ENCODE measurements at regions not wholly inside any gene's neighbourhood (a gene's known extent, or its start where the extent isn't known, plus 50 kb on each side); places are given as distances from the start of the nearest gene placed in this dataset.
"Not testable (repeated sequence)": the region's sequence is repeated elsewhere in the genome, so short reads cannot be mapped to it uniquely, and the experiment has no call there.

DNA sequence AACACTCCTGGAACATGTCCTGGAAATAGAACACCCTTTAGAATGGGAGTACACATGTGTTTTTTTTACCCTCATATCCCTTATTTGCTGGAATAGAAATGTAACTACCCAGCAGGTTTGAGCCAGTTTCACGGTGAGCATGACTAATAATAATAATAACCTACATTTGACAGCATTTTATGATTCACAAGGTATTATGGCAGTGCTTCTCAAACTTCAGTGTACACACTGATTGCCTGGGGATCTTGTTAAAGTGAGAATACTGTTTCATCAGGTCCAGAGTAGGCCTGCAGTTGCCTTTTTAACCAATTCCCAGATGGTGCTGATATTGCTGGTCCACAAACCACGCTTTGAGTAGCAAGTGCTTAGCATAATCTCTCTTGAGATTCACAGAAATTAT, 63.9 kb downstream of the NFKBIZ start:
- DNase-seq (ENCODE audit: low spot score) = no peak
- Histone ChIP-seq H3K27ac (ENCODE audit: low read depth in 1 of 2, low read length in 2 of 2) (no peak overlapping the region), H3K4me3 (ENCODE audit: low read depth in 1 of 3, low read length in 3 of 3) (no peak overlapping the region), H3K27me3 (ENCODE audit: control insufficient read depth in 4 of 4, insufficient read depth in 4 of 4, low read length in 3 of 4) (no peaks in the 10 kb centered on the region), H3K9me3 (ENCODE audit: control insufficient read depth in 4 of 4, low read length in 3 of 4) (no peaks in the 10 kb centered on the region), H3K9ac (ENCODE audit: low read depth in 1 of 2, low read length in 2 of 2) (no peak overlapping the region), H3K36me3 (ENCODE audit: control insufficient read depth in 4 of 4, insufficient read depth in 3 of 4, low read depth in 1 of 4, low read length in 3 of 4) (no peaks in the 10 kb centered on the region), H3K4me1 (ENCODE audit: control insufficient read depth in 4 of 4, insufficient read depth in 4 of 4, low read length in 3 of 4) (no peaks in the 10 kb centered on the region)
- 91% methylated on average over 2 of the region's 2 CpGs for WGBS
- TF ChIP-seq NR2F2 (IDR thresholded peaks at IDR 0.05) (no peak), FOXA1 (IDR thresholded peaks at IDR 0.05) (no peak), SP1 (IDR thresholded peaks at IDR 0.05) (no peak), RXRA (IDR thresholded peaks at IDR 0.05) (no peak), RAD21 (IDR thresholded peaks at IDR 0.05) (no peak), EGR1 (IDR thresholded peaks at IDR 0.05; ENCODE audit: low read depth in 2 of 2) (no peak), TAF1 (conservative IDR thresholded peaks at IDR 0.05) (no peak), HNF4A (conservative IDR thresholded peaks at IDR 0.05) (no peak), JUND (IDR thresholded peaks at IDR 0.05) (no peak), FOXA2 (IDR thresholded peaks at IDR 0.05) (no peak), YY1 (IDR thresholded peaks at IDR 0.05) (no peak), HNF4G (IDR thresholded peaks at IDR 0.05) (no peak), GABPA (IDR thresholded peaks at IDR 0.05 in 1 of 2, conservative IDR thresholded peaks at IDR 0.05 in 1 of 2) (no peak)
- TF ChIP-seq, protein P1, sequence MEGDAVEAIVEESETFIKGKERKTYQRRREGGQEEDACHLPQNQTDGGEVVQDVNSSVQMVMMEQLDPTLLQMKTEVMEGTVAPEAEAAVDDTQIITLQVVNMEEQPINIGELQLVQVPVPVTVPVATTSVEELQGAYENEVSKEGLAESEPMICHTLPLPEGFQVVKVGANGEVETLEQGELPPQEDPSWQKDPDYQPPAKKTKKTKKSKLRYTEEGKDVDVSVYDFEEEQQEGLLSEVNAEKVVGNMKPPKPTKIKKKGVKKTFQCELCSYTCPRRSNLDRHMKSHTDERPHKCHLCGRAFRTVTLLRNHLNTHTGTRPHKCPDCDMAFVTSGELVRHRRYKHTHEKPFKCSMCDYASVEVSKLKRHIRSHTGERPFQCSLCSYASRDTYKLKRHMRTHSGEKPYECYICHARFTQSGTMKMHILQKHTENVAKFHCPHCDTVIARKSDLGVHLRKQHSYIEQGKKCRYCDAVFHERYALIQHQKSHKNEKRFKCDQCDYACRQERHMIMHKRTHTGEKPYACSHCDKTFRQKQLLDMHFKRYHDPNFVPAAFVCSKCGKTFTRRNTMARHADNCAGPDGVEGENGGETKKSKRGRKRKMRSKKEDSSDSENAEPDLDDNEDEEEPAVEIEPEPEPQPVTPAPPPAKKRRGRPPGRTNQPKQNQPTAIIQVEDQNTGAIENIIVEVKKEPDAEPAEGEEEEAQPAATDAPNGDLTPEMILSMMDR (IDR thresholded peaks at IDR 0.05; ENCODE audit: low read depth, low read length, missing input control) = no peak
- TF ChIP-seq, protein P2, sequence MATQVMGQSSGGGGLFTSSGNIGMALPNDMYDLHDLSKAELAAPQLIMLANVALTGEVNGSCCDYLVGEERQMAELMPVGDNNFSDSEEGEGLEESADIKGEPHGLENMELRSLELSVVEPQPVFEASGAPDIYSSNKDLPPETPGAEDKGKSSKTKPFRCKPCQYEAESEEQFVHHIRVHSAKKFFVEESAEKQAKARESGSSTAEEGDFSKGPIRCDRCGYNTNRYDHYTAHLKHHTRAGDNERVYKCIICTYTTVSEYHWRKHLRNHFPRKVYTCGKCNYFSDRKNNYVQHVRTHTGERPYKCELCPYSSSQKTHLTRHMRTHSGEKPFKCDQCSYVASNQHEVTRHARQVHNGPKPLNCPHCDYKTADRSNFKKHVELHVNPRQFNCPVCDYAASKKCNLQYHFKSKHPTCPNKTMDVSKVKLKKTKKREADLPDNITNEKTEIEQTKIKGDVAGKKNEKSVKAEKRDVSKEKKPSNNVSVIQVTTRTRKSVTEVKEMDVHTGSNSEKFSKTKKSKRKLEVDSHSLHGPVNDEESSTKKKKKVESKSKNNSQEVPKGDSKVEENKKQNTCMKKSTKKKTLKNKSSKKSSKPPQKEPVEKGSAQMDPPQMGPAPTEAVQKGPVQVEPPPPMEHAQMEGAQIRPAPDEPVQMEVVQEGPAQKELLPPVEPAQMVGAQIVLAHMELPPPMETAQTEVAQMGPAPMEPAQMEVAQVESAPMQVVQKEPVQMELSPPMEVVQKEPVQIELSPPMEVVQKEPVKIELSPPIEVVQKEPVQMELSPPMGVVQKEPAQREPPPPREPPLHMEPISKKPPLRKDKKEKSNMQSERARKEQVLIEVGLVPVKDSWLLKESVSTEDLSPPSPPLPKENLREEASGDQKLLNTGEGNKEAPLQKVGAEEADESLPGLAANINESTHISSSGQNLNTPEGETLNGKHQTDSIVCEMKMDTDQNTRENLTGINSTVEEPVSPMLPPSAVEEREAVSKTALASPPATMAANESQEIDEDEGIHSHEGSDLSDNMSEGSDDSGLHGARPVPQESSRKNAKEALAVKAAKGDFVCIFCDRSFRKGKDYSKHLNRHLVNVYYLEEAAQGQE (IDR thresholded peaks at IDR 0.05) = no peak
- TF ChIP-seq, protein P3, sequence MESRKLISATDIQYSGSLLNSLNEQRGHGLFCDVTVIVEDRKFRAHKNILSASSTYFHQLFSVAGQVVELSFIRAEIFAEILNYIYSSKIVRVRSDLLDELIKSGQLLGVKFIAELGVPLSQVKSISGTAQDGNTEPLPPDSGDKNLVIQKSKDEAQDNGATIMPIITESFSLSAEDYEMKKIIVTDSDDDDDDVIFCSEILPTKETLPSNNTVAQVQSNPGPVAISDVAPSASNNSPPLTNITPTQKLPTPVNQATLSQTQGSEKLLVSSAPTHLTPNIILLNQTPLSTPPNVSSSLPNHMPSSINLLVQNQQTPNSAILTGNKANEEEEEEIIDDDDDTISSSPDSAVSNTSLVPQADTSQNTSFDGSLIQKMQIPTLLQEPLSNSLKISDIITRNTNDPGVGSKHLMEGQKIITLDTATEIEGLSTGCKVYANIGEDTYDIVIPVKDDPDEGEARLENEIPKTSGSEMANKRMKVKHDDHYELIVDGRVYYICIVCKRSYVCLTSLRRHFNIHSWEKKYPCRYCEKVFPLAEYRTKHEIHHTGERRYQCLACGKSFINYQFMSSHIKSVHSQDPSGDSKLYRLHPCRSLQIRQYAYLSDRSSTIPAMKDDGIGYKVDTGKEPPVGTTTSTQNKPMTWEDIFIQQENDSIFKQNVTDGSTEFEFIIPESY (IDR thresholded peaks at IDR 0.05) = no peak
- TF ChIP-seq, protein P4, sequence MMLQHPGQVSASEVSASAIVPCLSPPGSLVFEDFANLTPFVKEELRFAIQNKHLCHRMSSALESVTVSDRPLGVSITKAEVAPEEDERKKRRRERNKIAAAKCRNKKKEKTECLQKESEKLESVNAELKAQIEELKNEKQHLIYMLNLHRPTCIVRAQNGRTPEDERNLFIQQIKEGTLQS (IDR thresholded peaks at IDR 0.05) = no peak
- TF ChIP-seq, protein P5, sequence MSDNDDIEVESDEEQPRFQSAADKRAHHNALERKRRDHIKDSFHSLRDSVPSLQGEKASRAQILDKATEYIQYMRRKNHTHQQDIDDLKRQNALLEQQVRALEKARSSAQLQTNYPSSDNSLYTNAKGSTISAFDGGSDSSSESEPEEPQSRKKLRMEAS (IDR thresholded peaks at IDR 0.05) = no peak

DNA sequence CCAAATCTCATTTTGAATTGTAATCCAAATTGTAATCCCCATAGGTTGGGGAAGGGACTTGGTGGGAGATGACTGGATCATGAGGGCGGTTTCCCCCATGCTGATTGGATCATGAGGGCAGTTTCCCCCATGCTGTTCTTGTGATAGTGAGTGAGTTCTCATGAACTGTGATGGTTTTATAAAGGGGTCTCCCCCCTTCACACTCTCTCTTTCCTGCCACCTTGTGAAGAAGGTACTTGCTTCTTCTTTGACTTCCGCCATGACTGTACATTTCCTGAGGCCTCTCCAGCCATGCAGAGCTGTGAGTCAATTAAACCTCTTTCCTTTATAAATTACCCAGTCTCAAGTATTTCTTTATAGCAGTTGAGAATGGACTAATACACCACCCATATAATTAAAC, 68.4 kb downstream of the NFKBIZ start:
- H3K27me3 ChIP-seq (ENCODE audit: control insufficient read depth in 4 of 4, insufficient read depth in 4 of 4, low read length in 3 of 4); H3K9ac ChIP-seq (ENCODE audit: low read depth in 1 of 2, low read length in 2 of 2); H3K9me3 ChIP-seq (ENCODE audit: control insufficient read depth in 4 of 4, low read length in 3 of 4); H3K36me3 ChIP-seq (ENCODE audit: control insufficient read depth in 4 of 4, insufficient read depth in 3 of 4, low read depth in 1 of 4, low read length in 3 of 4); H3K4me3 ChIP-seq (ENCODE audit: low read depth in 1 of 3, low read length in 3 of 3); DNase-seq (ENCODE audit: low spot score); H3K4me1 ChIP-seq (ENCODE audit: control insufficient read depth in 4 of 4, insufficient read depth in 4 of 4, low read length in 3 of 4); H3K27ac ChIP-seq (ENCODE audit: low read depth in 1 of 2, low read length in 2 of 2): not testable (repeated sequence)
- 95% methylated on average over 2 of the region's 2 CpGs for WGBS

DNA sequence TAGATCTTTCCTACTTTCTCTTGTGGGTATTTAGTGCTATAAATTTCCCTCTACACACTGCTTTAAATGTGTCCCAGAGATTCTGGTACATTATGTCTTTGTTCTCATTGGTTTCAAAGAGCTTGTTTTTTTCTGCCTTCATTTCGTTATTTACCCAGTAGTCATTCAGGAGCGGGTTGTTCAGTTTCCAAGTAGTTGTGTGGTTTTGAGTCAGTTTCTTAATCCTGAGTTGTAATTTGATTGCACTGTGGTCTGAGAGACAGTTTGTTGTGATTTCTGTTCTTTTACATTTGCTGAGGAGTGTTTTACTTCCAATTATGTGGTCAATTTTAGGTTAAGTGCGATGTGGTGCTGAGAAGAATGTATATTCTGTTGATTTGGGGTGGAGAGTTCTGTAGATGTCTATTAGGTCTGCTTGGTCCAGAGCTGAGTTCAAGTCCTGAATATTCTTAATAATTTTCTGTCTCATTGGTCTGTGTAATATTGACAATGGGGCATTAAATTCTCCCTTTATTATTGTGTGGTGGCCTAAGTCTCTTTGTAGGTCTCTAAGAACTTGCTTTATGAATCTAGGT, 72.9 kb downstream of the NFKBIZ start:
- H3K9ac ChIP-seq (ENCODE audit: low read depth in 1 of 2, low read length in 2 of 2); H3K36me3 ChIP-seq (ENCODE audit: control insufficient read depth in 4 of 4, insufficient read depth in 3 of 4, low read depth in 1 of 4, low read length in 3 of 4); H3K4me1 ChIP-seq (ENCODE audit: control insufficient read depth in 4 of 4, insufficient read depth in 4 of 4, low read length in 3 of 4); H3K27ac ChIP-seq (ENCODE audit: low read depth in 1 of 2, low read length in 2 of 2); H3K4me3 ChIP-seq (ENCODE audit: low read depth in 1 of 3, low read length in 3 of 3); DNase-seq (ENCODE audit: low spot score); H3K27me3 ChIP-seq (ENCODE audit: control insufficient read depth in 4 of 4, insufficient read depth in 4 of 4, low read length in 3 of 4); H3K9me3 ChIP-seq (ENCODE audit: control insufficient read depth in 4 of 4, low read length in 3 of 4): not testable (repeated sequence)
- WGBS = 91% methylated on average over 3 of the region's 3 CpGs

DNA sequence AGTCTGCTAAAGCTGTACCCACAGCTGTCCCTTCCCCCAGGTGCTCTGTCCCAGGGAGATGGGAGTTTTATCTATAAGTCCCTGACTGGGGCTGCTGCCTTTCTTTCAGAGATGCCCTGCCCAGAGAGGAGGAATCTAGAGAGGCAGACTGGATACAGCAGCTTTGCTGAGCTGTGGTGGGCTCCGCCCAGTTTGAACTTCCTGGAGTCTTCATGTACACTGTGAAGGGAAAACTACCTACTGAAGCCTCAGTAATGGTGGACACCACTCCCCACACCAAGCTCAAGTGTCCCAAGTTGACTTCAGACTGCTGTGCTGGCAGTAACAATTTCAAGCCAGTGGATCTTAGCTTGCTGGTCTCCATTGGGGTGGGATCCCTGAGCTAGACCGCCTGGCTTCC, 75.3 kb downstream of the NFKBIZ start:
- not testable (repeated sequence) for H3K27ac ChIP-seq (ENCODE audit: low read depth in 1 of 2, low read length in 2 of 2); H3K4me1 ChIP-seq (ENCODE audit: control insufficient read depth in 4 of 4, insufficient read depth in 4 of 4, low read length in 3 of 4); H3K9me3 ChIP-seq (ENCODE audit: control insufficient read depth in 4 of 4, low read length in 3 of 4)

More for the DNA sequence above, 75.3 kb downstream of the NFKBIZ start:
- DNase-seq (ENCODE audit: low spot score); H3K9ac ChIP-seq (ENCODE audit: low read depth in 1 of 2, low read length in 2 of 2); H3K27me3 ChIP-seq (ENCODE audit: control insufficient read depth in 4 of 4, insufficient read depth in 4 of 4, low read length in 3 of 4); H3K4me3 ChIP-seq (ENCODE audit: low read depth in 1 of 3, low read length in 3 of 3); H3K36me3 ChIP-seq (ENCODE audit: control insufficient read depth in 4 of 4, insufficient read depth in 3 of 4, low read depth in 1 of 4, low read length in 3 of 4): not testable (repeated sequence)
- 94% methylated on average over 2 of the region's 2 CpGs for WGBS
